ENCODE measurements at regions not wholly inside any gene's neighbourhood (a gene's known extent, or its start where the extent isn't known, plus 50 kb on each side); places are given as distances from the start of the nearest gene placed in this dataset.
"Not testable (repeated sequence)": the region's sequence is repeated elsewhere in the genome, so short reads cannot be mapped to it uniquely, and the experiment has no call there.

GRCh38 chr7:149553991-149554390 lies 56.4 kb upstream of the ZNF746 start:
- H3K4me1 Mint-ChIP-seq; H3K27ac ChIP-seq (ENCODE audit: low read length in 2 of 2); H3K4me2 ChIP-seq (replicated peaks; ENCODE audit: low read depth, low read length, poor library complexity, severe bottlenecking); H3K9me3 Mint-ChIP-seq (ENCODE audit: insufficient read depth); ATAC-seq (ENCODE audit: low read depth); CTCF ChIA-PET; POLR2A ChIA-PET; H3K79me2 ChIP-seq (ENCODE audit: control insufficient read depth, insufficient read depth, low read length); H4K20me1 ChIP-seq (ENCODE audit: control insufficient read depth, insufficient read depth, low read length, poor library complexity, severe bottlenecking); H3K27me3 Mint-ChIP-seq; H3K27ac Mint-ChIP-seq; H3K27me3 ChIP-seq (replicated peaks in 1 of 4; ENCODE audit: control extremely low read depth in 1 of 4, control insufficient read depth in 3 of 4, insufficient read depth in 4 of 4, low read length in 3 of 4); H3K4me3 Mint-ChIP-seq; H3K4me3 ChIP-seq (ENCODE audit: control extremely low read depth in 1 of 5, extremely low read depth in 1 of 5, insufficient read depth in 1 of 5, low read depth in 2 of 5, low read length in 4 of 5); H2AFZ ChIP-seq (ENCODE audit: insufficient read depth, low read depth, low read length, poor library complexity, severe bottlenecking); H3K9me3 ChIP-seq (ENCODE audit: control extremely low read depth in 1 of 3, control insufficient read depth in 2 of 3, insufficient read depth in 1 of 3, low read length in 2 of 3); H3K4me1 ChIP-seq (ENCODE audit: control insufficient read depth in 2 of 2, insufficient read depth in 2 of 2, low read length in 2 of 2); DNase-seq; H3K9ac ChIP-seq (ENCODE audit: low read length); intact Hi-C loops (cut with micrococcal nuclease): not testable (repeated sequence)
- H3K36me3 ChIP-seq (replicated peaks in 1 of 2; ENCODE audit: control extremely low read depth in 1 of 2, control insufficient read depth in 1 of 2, extremely low read depth in 1 of 2, insufficient read depth in 2 of 2, low read length in 1 of 2), result peaks cover 6 to 57% of the 10 kb centered on the region in 2 experiments
- 100% methylated on average over 23 of the region's 27 CpGs for WGBS (ENCODE audit: insufficient coverage)

DNA sequence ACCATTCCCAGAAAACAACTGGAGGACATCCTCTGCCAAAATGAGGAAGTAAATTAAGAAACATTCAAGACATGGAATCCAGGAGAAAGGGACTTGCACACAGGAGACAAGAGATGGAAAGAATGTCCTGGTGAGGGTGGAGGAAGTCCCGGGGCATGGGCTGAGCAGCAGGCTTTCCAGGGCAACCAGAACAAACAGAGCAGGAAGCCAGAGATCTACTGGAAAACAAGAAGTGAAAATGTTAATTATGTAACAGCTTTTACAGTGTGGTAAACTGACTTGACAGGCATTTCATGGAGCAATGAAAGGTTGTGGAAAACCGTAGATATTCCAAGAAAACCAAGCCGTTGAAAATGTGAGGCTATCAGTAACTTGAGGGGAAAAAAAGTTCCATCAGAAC lies 55.2 kb upstream of the ZNF746 start:
- ChIA-PET CTCF (no interaction called here), POLR2A (no interaction called here)
- intact Hi-C loops (cut with micrococcal nuclease), result no loop called here
- Mint-ChIP-seq H3K4me1 (peaks cover 4% of the 10 kb centered on the region), H3K27ac (peak overlapping the region; percentile 2), H3K4me3 (no peak overlapping the region), H3K27me3 (no peaks in the 10 kb centered on the region), H3K9me3 (ENCODE audit: insufficient read depth) (no peaks in the 10 kb centered on the region)
- no peaks in the 10 kb centered on the region for H4K20me1 ChIP-seq (ENCODE audit: control insufficient read depth, insufficient read depth, low read length, poor library complexity, severe bottlenecking)
- H3K79me2 ChIP-seq (ENCODE audit: control insufficient read depth, insufficient read depth, low read length), result no peaks in the 10 kb centered on the region
- H3K4me3 ChIP-seq (ENCODE audit: control extremely low read depth in 1 of 5, extremely low read depth in 1 of 5, insufficient read depth in 1 of 5, low read depth in 2 of 5, low read length in 4 of 5), result no peak overlapping the region
- ATAC-seq (ENCODE audit: low read depth), result no peak
- no peak for TF ChIP-seq EZH2 (IDR thresholded peaks at IDR 0.05; ENCODE audit: borderline replicate concordance, insufficient read depth, low read depth, low read length, poor library complexity, severe bottlenecking)
- TF ChIP-seq CTCF (IDR thresholded peaks at IDR 0.05), result no peak
- no peaks in the 10 kb centered on the region for H3K27me3 ChIP-seq (replicated peaks in 1 of 4; ENCODE audit: control extremely low read depth in 1 of 4, control insufficient read depth in 3 of 4, insufficient read depth in 4 of 4, low read length in 3 of 4)
- H3K9ac ChIP-seq (ENCODE audit: low read length), result no peak overlapping the region
- DNase-seq, result no peak
- no peaks in the 10 kb centered on the region for H3K9me3 ChIP-seq (ENCODE audit: control extremely low read depth in 1 of 3, control insufficient read depth in 2 of 3, insufficient read depth in 1 of 3, low read length in 2 of 3)
- H3K4me2 ChIP-seq (replicated peaks; ENCODE audit: low read depth, low read length, poor library complexity, severe bottlenecking), result no peak overlapping the region
- peaks cover 6 to 60% of the 10 kb centered on the region in 2 experiments for H3K36me3 ChIP-seq (replicated peaks in 1 of 2; ENCODE audit: control extremely low read depth in 1 of 2, control insufficient read depth in 1 of 2, extremely low read depth in 1 of 2, insufficient read depth in 2 of 2, low read length in 1 of 2)
- WGBS (ENCODE audit: insufficient coverage), result 82% methylated on average over 1 of the region's 3 CpGs
- no peaks in the 10 kb centered on the region for H3K4me1 ChIP-seq (ENCODE audit: control insufficient read depth in 2 of 2, insufficient read depth in 2 of 2, low read length in 2 of 2)
- no peak overlapping the region for H2AFZ ChIP-seq (ENCODE audit: insufficient read depth, low read depth, low read length, poor library complexity, severe bottlenecking)
- H3K27ac ChIP-seq (ENCODE audit: low read length in 2 of 2), result no peak overlapping the region
